Esophagus squamous epithelium (tissue), 4 donors: ENCODE measurements at regions not wholly inside any gene's neighbourhood (a gene's known extent, or its start where the extent isn't known, plus 50 kb on each side); places are given as distances from the start of the nearest gene placed in this dataset.

Experiments
- POLR2A ChIP-seq, 4 donors: fragments of 450-650 bp; IDR thresholded peaks; one replicate each; pipeline ENCODE4 v1.6.1; 2017; ENCODE audit warnings: antibody characterized with exemption in 4 of 4, mild to moderate bottlenecking in 4 of 4, moderate library complexity in 3 of 4
- TF ChIP-seq, protein P1 (sequence below), 6 experiments: fragments of 450-650 bp in 4 of 6; fragments of 200-600 bp in 2 of 6; sonication (generic) in 2 of 6; IDR thresholded peaks; one replicate each; pipeline ENCODE4 v1.5.1; 2016 to 2019; ENCODE audit warnings: antibody characterized with exemption in 6 of 6, mild to moderate bottlenecking in 4 of 6, moderate library complexity in 4 of 6

DNA sequence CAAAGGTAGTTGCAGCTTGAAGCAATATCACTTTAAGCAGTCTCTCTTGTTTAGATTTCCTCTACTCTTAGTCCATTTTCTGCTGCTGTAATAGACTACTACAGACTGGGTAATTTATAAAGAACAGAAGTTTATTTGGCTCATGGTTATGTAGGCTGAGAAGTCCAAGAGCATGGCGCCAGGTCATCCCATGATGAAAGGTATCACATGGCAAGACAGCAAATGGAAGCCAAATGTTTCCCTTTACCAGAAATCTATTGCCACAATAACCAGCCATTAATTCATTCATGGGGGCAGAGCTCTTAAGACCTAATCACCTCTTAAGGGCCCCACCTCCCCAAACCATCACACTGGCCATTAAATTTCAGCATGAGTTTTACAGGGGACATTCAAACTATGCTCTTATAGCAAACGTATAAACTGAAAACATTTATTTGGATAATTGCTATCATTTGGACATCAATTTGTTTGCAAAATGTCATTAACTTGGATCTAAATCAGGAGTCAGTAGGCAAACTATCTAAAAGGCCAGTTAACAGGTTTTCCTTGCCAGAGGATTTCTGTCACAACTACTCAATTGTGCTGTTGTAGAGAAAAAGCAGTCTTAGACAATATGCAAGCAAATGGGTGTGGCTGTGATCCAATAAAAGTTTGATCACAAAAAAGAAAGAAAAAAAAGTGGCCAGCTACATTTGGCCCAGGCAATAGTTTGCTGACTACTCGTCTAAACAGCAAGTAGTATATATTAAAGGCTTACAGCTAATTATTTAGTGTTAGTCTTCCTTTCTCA lies 75.7 kb upstream of the GUCY1A1 start:
- TF ChIP-seq, protein P1, sequence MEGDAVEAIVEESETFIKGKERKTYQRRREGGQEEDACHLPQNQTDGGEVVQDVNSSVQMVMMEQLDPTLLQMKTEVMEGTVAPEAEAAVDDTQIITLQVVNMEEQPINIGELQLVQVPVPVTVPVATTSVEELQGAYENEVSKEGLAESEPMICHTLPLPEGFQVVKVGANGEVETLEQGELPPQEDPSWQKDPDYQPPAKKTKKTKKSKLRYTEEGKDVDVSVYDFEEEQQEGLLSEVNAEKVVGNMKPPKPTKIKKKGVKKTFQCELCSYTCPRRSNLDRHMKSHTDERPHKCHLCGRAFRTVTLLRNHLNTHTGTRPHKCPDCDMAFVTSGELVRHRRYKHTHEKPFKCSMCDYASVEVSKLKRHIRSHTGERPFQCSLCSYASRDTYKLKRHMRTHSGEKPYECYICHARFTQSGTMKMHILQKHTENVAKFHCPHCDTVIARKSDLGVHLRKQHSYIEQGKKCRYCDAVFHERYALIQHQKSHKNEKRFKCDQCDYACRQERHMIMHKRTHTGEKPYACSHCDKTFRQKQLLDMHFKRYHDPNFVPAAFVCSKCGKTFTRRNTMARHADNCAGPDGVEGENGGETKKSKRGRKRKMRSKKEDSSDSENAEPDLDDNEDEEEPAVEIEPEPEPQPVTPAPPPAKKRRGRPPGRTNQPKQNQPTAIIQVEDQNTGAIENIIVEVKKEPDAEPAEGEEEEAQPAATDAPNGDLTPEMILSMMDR (IDR thresholded peaks at IDR 0.05) = no peak
- TF ChIP-seq POLR2A (IDR thresholded peaks at IDR 0.05) = no peak
